SHP77 (cell line): ENCODE measurements at regions not wholly inside any gene's neighbourhood (a gene's known extent, or its start where the extent isn't known, plus 50 kb on each side); places are given as distances from the start of the nearest gene placed in this dataset.
"Not testable (repeated sequence)": the region's sequence is repeated elsewhere in the genome, so short reads cannot be mapped to it uniquely, and the experiment has no call there.

Experiments
- DNase-seq, 2 experiments: peaks; one replicate each; lab custom pipeline; 2025; lab: John Stamatoyannopoulos, UW

- DNase-seq = no peak
Observed at GRCh38 chr22:48313175-48313830, 1514.4 kb downstream of the BRD1 start.

DNA sequence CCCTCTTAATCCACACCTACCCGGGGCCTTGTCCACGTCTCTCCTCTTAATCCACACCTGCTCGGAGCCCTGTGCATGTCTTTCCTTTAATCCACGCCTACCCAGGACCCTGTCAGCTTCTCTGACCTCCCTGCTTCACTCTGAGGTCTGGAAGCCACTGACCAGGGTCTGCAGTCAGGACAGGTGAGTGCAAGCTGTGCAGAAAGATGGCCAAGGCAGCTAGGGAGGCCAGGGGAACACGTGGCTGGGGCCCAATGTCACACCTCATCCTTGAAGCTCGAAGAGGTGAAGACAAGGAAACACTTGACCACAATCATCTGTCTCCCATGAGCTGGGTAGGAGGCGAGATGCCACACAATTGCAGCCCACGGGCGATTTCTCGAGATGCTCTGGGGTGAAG, 1516.9 kb downstream of the BRD1 start:
- DNase-seq = no peak

- no peak for DNase-seq
Observed at GRCh38 chr22:48310289-48310688, 1517.4 kb downstream of the BRD1 start.

DNA sequence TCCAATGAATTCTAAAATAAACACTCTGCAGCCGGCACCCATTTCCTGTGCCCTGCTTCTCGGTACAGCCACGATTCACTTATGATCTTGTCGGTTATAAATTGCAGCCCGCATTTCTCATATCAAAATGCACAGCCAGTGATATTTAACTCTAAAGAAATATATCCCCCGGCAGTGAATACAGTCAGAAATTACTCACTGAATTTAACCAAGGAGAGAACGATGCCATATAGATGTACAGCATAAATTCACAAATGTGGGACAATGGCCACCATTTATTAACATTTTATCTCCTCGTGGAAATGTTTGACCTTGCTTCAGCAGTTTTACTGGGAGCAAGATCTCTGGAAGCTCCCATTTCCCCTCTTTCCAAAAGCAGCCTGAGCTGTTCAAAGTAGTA, 1517.8 kb downstream of the BRD1 start:
- DNase-seq = no peak

- no peak for DNase-seq
Observed at GRCh38 chr22:48309115-48309705, 1518.5 kb downstream of the BRD1 start.

DNA sequence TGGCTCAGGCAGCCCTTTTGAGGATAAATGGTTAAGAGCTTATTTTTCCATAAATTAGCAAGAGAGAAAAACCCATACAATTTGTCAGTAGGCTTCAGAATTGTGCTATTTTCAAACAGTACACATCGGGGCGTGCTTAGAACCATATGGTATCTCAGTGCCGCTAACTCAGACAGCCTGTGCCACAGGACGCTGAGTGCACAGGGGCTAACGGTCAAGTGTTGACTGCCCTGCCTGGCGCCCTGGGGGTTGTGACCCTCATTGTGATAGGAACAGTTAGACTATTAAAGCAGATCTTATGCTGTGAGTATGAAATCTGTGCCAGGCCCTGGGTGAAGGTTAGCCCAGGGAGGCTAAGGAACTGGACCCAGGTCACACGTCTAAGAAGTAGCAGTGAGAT, 1519.7 kb downstream of the BRD1 start:
- DNase-seq = no peak

GRCh38 chr22:48306785-48307510, 1520.7 kb downstream of the BRD1 start:
- DNase-seq = no peak

DNA sequence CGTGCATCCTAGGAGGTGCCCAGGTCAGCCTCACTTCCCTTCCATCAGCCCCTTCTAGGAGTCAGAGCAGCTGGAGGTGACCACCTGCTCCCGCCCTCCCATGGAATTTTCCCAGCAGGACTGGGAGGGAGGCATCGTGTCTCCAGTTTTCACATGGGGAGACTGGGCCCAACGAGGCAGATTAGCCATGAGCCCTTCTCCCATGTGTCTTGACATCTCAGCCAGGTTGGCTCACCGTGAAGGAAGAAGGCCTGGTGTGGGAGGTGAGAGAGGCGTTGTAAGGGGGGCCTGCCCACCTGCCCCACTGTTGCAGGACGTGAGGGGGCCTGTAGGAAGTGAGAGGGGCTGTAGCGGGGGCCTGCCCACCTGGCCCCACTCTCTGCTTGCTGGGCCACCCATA, 1521.4 kb downstream of the BRD1 start:
- DNase-seq = no peak

- DNase-seq = no peak
Observed at GRCh38 chr22:48305726-48306235, 1521.9 kb downstream of the BRD1 start.

DNA sequence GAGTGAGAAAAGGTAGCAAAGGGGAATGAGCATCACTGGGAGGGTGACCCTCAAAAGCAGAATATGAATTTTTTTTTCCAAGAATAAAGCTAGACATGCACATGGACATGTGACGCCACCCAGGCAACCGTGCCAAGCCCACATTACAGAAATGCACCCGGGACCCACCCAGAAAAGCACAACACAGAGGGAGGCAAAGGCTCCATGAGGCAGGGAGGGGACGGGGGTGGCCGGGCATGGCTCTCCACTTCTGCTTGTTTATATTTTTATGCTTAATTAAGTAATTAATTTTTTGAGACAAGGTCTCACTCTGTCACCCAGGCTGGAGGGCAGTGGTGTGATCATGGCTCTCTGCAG, 1524.3 kb downstream of the BRD1 start:
- DNase-seq = no peak

GRCh38 chr22:48302657-48303368, 1524.9 kb downstream of the BRD1 start:
- no peak for DNase-seq

DNA sequence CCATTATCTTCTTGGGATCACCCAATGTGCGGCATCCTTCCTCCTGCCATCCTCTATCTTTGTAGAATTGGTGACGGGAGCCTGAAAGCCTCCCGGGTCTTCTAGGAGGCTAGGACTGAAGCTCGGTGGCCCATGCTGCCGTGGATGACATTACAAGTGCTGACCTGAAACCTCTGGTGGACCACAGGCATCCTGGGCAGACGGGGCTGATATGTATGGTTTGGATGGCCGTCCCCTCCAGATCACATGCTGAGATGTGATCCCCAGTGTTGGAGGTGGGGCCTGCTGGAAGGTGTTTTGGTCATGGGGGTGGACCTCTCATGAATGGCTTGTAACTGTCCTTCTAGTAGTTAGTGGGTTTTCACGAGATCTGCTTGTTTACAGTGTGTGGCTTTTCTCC, 1525.8 kb downstream of the BRD1 start:
- DNase-seq = no peak

DNA sequence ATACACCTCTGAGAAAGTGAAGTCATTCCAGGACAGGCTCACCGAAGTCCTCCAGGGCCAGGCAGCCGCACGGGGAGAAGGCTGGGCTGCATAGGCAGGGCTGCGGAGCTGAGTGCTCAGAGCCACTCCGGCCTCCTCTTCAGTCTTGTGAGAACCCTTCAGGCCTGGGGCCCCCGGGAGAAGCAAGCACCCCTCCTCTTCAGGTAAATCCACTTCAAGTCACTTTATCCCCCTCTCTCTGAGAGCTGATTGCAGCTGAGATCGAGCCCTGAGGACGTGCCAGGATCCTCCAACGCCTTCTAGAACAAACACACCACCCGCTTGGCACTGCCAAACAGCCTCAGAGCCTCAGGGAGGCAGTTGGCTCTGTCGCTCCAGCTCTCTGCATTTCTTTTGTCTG, 1526.3 kb downstream of the BRD1 start:
- no peak for DNase-seq

- no peak for DNase-seq
Observed at GRCh38 chr22:48300877-48301276, 1526.8 kb downstream of the BRD1 start.

DNA sequence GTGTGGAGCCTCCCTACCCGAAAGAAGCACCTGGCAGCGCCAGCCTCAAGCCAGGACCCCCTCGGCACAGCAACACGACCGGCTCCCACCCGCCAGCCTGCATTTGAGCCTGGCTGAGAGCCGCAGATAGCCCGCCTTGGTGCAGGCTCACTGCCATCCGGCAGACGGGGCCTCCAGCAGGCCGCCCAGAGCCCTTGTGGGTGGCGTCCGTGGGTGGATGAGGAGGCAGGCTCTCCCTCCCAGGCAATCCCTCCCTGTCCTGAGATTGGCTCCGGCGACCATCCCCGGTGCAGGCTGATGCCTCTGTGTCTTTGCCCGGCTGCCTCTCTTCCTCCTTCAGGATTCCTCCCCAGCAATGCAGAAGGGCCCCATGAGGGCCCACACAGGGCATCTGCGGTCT, 1527.9 kb downstream of the BRD1 start:
- no peak for DNase-seq

GRCh38 chr22:48299124-48299523, 1528.5 kb downstream of the BRD1 start:
- no peak for DNase-seq

- DNase-seq = no peak
Observed at GRCh38 chr22:48297296-48297695, 1530.4 kb downstream of the BRD1 start.

DNA sequence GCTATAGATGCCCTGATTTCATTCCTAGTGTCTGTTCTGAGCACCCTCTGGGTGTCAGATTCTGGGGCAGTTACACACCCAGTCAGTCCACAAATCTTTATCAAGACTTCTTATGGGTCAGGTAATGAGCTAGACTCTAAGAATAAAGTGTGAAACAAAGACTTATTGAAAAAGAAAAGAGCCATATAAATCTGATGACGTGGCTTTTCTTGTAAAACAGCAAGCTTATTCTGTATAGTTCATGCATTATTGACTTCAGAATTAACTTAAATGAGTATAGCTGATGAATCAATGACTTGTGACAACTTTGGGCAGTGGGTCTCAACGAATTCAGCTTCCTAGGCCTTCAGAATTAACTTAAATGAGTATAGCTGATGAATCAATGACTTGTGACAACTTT, 1527.5 kb downstream of the TBC1D22A start:
- not testable (repeated sequence) for DNase-seq

- DNase-seq = no peak
Observed at GRCh38 chr22:48288376-48288940, 1526.0 kb downstream of the TBC1D22A start.

- DNase-seq = no peak
Observed at GRCh38 chr22:48287031-48287430, 1524.6 kb downstream of the TBC1D22A start.

GRCh38 chr22:48284671-48285070, 1522.2 kb downstream of the TBC1D22A start:
- no peak for DNase-seq

DNA sequence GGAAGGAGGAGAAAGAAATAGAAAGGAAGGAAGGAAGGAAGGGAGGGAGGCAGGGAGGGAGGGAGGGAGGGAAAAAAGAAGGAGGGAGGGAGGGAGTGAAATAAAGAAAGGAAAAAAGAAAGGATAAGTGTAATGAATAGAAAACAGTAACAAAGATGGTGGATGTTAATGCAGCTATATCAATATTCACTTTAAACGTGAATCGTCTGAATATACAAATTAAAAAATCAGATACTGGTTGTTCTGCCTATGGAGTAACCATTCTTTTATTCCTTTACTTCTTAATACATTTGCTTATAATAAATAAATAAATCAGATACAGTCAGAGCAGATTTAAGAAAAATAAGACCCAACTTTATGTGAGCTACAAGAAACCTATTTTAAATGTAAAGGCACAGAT, 1520.4 kb downstream of the TBC1D22A start:
- DNase-seq = no peak

GRCh38 chr22:48279461-48279756, 1517.0 kb downstream of the TBC1D22A start:
- DNase-seq = no peak
